SK-N-MC (cell line): ENCODE measurements at regions not wholly inside any gene's neighbourhood (a gene's known extent, or its start where the extent isn't known, plus 50 kb on each side); places are given as distances from the start of the nearest gene placed in this dataset.

Experiments
- EZH2 ChIP-seq: fragments of 200-600 bp; sonication (generic); IDR thresholded peaks from one replicate; pipeline ENCODE4 v1.6.1; 2017; ENCODE audit warnings: antibody characterized with exemption
- FOXP2 ChIP-seq: optimal IDR thresholded peaks from 2 replicates; pipeline ENCODE3; 2011; ENCODE audit warnings: mild to moderate bottlenecking, moderate library complexity; ENCODE audit not compliant: insufficient read depth; ENCODE audit errors: extremely low read length, control extremely low read depth

- TF ChIP-seq FOXP2, result no peak
- TF ChIP-seq EZH2, result no peak
These were observed 77.3 kb downstream of the EMP1 start for GRCh38 chr12:13273850-13274249.
